Hematopoietic multipotent progenitor cell treated with erythropoietin and hydrocortisone succinate and interleukin-3 and kit ligand, for 6 days (in vitro differentiated cells): ENCODE measurements at regions not wholly inside any gene's neighbourhood (a gene's known extent, or its start where the extent isn't known, plus 50 kb on each side); places are given as distances from the start of the nearest gene placed in this dataset.
"Not testable (repeated sequence)": the region's sequence is repeated elsewhere in the genome, so short reads cannot be mapped to it uniquely, and the experiment has no call there.

Source experiments
- DNase-seq: peaks from one replicate; pipeline ENCODE4 v3.0.0-alpha.2; 2015

DNA sequence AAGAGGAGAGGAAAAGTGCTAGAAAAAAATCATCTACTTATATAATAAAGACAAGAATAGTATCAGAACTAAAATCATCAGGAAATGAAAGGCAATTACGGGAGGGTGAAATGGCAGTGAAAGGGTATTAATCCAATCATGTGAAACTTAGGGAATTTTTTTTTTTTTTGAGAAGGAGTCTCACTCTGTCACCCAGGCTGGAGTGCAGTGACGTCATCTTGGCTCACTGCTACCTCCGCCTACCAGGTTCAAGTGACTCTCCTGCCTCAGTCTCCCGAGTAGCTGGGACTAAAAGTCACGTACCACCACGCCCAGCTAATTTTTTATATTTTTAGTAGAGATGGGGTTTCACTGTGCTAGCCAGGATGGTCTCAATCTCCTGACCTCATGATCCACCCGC lies 501.3 kb downstream of the COL12A1 start:
- not testable (repeated sequence) for DNase-seq

- DNase-seq: no peak
These were observed 515.5 kb downstream of the COL12A1 start for GRCh38 chr6:74690365-74690764.

- DNase-seq: no peak
These were observed 516.3 kb downstream of the COL12A1 start for GRCh38 chr6:74689601-74690000.

DNA sequence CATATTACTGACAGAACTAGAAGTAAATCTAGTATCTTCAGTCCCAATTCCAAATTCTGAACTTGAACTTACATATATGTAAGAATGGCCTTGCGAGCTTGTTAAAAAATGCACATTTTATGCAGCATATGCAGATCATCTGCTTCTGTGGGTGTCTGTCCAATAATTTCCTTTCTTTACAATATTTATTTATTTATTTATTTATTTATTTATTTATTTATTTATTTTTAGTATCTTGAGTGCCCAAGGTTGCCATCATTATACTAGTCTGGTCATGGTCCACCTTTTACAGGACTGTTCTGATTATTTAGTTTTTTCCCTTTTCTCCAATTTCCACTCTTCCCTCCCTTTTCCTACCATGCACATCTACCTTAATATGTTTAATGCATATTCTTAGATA lies 528.4 kb downstream of the COL12A1 start:
- DNase-seq: no peak

DNA sequence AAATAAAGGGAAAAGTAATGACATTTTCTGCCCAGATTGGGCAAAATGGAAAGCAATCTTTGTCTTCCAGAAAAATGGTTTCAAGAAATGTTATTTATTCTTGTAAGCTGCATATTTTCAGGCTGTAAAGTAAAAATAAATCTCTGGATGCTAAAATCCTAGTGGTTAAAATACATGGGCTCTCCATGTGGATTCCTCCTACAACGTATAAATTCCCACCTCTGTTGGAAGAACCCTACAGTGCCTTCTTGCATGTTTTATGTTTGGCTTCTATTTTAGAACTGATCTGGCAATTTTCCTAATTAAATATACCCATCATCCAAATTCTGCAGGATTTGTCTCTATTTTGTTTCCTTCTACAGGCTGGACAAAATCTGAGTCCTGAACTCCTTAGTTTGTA lies 528.9 kb downstream of the COL12A1 start:
- no peak for DNase-seq

GRCh38 chr6:74674377-74674776 lies 531.5 kb downstream of the COL12A1 start:
- no peak for DNase-seq

- DNase-seq: no peak
These were observed 534.3 kb downstream of the COL12A1 start for GRCh38 chr6:74671558-74672025.

GRCh38 chr6:74658391-74658790 lies 547.5 kb downstream of the COL12A1 start:
- DNase-seq: no peak

DNA sequence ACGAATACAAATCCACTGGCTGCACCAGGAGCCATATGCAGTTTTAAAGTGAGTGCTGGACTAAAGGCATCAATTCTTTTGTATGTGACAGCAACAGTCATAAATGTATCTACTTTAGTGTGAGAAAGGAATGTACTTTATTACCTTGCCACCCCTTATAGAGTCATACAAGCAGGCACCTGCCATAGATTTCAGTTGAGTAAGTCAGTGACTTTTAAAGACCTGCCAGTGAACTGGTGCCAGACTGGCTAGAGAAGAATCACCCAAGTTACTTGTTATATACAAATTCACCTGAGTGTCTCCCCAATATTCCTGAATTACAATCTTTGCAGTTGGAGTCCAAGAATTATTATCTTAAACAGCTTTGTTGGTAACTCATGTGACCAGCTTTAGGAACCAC lies 547.9 kb downstream of the COL12A1 start:
- no peak for DNase-seq

GRCh38 chr6:74657011-74657410 lies 548.8 kb downstream of the COL12A1 start:
- no peak for DNase-seq

GRCh38 chr6:74656453-74656852 lies 549.4 kb downstream of the COL12A1 start:
- DNase-seq: no peak

DNA sequence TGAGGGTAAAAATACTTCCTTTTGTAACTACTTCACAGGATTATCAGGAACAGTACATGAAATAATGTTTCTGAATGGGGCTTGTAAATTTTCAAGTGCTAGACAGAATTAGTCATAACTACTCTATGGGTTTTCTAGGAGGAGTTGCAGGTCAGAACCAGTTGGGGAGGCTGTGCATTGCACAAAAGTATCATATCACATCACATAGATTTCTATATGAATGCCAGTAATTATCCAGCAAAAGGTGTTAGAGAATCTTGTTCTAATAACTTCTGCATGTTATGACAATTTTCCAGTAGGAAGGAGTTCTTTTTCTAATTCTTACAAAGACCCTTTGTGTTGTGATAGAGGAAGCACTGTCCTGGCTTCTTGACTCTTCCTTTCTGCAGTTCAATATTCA lies 551.6 kb downstream of the COL12A1 start:
- no peak for DNase-seq

DNA sequence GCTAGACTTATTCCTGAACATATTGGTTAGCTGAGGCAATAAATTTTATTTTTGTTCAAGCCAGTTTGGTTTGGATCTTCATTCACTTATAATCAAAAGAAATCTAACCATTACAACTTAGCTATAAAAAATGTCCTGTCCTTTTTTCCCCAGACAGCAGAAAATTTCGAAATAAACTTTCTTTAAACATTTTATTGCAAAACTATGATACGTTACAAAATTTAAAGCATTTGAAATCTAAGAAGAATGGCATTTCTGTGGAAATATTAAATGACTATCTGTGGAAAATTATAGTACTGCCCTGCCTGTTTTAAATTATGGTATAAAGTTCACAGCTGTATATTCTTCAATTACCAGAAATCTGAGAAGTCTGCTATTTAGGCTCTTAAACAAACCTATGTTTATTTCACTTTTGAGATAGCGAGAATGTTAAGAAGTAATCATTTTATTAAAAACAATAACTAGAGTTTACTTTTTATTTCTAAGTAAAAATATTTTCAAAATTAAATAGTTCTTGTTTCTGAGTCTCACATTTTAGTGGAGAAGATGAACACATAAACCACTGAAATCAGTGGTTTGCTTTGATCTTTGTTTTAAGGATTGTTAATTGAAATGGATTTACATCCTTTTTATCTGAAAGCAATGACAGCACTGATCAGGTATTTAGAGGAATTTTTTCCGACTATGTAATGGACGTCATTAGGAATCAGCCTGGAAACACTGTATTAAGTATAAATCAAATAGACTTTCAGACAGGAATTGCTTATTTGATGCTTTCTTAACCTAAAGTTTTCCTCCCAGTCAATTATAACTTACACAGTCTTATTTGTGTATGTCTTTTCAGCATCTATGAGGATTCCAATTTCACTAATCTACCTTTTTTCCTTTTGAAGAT lies 553.7 kb downstream of the COL12A1 start:
- no peak for DNase-seq

DNA sequence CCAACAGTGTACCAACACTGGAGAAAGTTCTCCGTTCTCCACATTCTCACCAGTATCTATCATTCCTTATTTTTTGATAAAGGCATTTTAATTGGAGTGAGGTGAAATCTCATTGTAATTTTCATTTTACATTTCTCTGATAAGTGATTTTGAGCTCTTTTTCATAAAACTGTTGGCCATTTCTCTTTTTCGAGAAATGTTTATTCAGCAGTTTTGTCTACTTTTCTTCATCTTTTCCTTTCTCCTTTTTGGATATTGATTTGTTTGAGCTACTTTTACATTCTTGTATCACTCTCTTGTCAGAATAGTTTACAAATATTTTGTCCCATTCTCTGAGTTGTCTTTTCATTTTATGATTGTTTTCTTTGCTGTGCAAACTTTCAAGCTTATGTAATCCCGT lies 555.2 kb downstream of the COL12A1 start:
- no peak for DNase-seq

GRCh38 chr6:74646461-74646860 lies 559.4 kb downstream of the COL12A1 start:
- DNase-seq: no peak

GRCh38 chr6:74645108-74645849 lies 560.6 kb downstream of the COL12A1 start:
- DNase-seq: no peak

- no peak for DNase-seq
These were observed 563.8 kb downstream of the COL12A1 start for GRCh38 chr6:74642101-74642500.

GRCh38 chr6:74638412-74638811 lies 567.4 kb downstream of the COL12A1 start:
- no peak for DNase-seq

DNA sequence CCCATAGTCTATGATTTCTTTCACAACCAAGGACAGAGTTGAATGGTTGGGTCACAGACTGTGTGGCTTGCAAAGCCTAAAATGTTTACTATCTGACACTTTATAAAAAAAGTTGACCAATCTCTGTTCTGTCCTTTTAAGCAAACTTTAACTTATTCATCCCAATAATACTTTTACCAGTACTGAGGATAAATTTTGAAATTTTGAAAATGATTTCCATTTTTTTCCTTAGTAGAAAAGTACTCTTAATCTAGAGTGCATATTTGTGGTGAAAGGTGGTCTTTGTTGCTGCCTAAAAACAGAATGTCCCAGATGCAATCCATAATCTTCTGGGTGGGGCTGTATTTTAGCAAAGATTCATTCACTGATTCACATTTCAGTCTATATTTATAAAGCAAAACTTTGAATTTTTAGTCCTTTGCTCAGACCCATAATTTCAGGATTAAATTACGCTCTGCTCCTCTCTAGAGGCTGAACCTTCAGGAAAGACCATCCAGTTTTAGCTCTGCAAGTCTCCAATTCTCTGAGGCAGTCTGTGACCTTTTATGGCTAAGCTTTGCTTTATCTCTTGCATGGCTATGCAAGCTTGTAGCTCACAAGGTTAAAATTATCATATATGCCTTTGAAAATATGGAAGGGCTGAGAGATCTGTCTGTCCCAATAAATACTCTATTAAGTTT lies 573.5 kb downstream of the COL12A1 start:
- DNase-seq: no peak

- DNase-seq: no peak
These were observed 574.3 kb downstream of the COL12A1 start for GRCh38 chr6:74631564-74631963.

DNA sequence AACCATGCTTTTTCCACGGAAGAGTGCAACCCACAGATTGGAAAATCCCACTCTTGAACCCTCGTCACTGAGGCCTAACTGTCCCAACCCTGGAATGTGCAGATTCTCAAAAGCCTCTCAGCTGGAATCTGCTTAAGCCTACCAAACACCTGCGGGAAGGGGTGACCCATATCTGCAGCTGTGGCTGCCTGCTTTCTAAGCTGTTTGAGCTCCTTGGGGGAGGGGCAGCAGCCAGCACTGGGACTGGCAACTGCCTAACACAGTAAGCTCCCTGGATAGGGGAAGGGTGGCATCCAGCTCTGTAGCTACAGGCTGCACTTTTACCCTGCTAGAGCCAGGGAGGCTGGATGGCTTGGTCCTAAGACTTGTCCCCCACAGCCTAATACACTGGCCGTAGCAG lies 579.6 kb downstream of the COL12A1 start:
- DNase-seq: no peak

GRCh38 chr6:74623027-74623426 lies 582.8 kb downstream of the COL12A1 start:
- no peak for DNase-seq

DNA sequence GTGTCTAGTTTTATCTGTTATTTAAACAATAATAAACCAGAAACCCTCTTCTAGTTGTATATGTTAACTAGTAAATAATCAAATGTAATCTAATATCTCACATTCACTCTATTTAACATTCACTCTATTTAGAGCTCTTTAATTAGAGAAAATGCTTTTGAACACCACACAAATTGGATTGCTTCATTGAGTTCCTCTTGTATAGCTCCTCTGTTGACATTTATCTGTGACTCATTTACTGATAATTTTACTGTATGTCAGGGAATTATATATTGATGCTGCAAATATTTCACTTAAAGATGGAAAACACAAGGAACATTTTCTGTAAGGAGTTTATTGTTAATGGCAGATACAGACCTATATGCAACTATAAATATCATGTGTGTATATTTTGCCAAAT lies 594.6 kb downstream of the COL12A1 start:
- DNase-seq: no peak

DNA sequence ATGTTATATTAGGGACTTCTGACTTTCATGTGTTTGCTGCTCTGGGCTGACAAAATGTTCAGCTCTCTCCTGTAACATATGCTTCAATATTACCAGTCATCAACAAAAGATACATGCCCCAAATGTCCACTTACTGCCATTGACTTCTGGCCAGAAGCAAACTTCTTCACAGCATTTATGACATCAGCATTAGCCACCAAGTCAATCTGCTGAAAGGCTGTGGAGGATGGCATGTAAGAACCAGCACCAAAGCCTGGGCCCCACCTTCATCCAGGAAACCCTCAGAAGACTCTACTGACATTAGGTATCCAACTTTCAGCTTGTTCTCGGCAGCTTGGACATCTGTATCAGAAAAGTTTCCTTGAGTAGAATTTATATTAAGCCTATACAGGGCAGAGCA lies 595.5 kb downstream of the COL12A1 start:
- DNase-seq: no peak
